ENCODE measurements at regions not wholly inside any gene's neighbourhood (a gene's known extent, or its start where the extent isn't known, plus 50 kb on each side); places are given as distances from the start of the nearest gene placed in this dataset.

DNA sequence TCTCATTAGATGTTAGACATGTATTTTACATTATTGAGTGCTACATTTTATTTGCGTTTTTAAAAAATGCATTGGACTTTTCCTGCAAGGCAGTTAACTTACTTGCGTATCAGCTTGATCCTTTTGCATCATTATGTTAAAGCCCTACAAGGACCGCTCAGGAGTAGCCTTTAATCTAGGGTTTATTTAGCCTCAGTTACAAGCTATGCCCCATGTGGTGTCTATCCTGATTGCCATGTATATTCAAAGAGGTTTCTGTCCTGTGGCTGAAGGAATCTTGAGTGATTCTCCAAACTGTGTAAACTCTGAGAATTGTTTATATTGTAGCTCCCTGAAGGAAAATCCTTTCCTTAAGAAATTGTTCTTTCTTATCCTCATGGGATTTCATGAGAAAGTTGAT is 821.8 kb upstream of the AGA start:
- no peak for TF ChIP-seq CTCF (IDR thresholded peaks at IDR 0.05; ENCODE audit: low read length)
- TF ChIP-seq EZH2phosphoT487 (IDR thresholded peaks at IDR 0.05; ENCODE audit: low read length) = no peak
- TF ChIP-seq EZH2 (optimal IDR thresholded peaks at IDR 0.05; ENCODE audit: low read depth, low read length) = no peak

Data from MM.1S (cell line).